HepG2 (cell line): ENCODE measurements at regions not wholly inside any gene's neighbourhood (a gene's known extent, or its start where the extent isn't known, plus 50 kb on each side); places are given as distances from the start of the nearest gene placed in this dataset.

Experiments
- ATAC-seq: fragments of 200-7000 bp; cut with Tn5 transposase; 3 replicates; pipeline ENCODE4 v1.9.1; 2020; ENCODE audit warnings: mild to moderate bottlenecking, moderate library complexity
- BruUV-seq: library from RNA; stranded (reverse); fragments of 400-500 nt; replicated peaks from 2 replicates; lab custom pipeline; 2021; lab: Mats Ljungman, UMichigan
- CTCF ChIA-PET: fragments of 300-600 bp; formaldehyde crosslinking; extraction: SDS; loops from one replicate; lab custom pipeline; 2021; ENCODE audit warnings: low total read pairs, inconsistent platforms, low intra/inter-chr PET ratio; lab: Yijun Ruan, JAX
- POLR2A ChIA-PET: fragments of 350-600 bp; sonication (Branson Sonifier 250); formaldehyde crosslinking; loops from one replicate; lab custom pipeline; 2020; ENCODE audit warnings: antibody characterized with exemption, inconsistent platforms; lab: Yijun Ruan, JAX
- DNase-seq: peaks from one replicate; pipeline ENCODE4 v3.0.0-alpha.2; 2015; ENCODE audit warnings: low spot score
- FAIRE-seq: peaks from 3 replicates; lab custom pipeline; 2011; peaks lifted over from hg19 to GRCh38; lab: Jason Lieb, UNC
- H2AFZ ChIP-seq: one replicate; pipeline ENCODE4 v1.6.1; 2011; ENCODE audit warnings: low read length, inconsistent platforms
- H3K27ac ChIP-seq: fragments of 300-600 bp; 3 replicates; pipeline ENCODE4 v1.8.0; 2011; ENCODE audit warnings: mixed run types, mild to moderate bottlenecking, mixed read lengths, low read length, inconsistent platforms; ENCODE audit not compliant: insufficient read depth; ENCODE audit errors: extremely low read length
- H3K27me3 ChIP-seq, 2 experiments: fragments of 200-600 bp in 1 of 2; 2 replicates in 1 of 2; 3 replicates in 1 of 2; pipeline versions ENCODE4 v1.6.0 to v1.8.0; 2011; ENCODE audit warnings: low read length in 2 of 2, mild to moderate bottlenecking in 2 of 2, moderate library complexity in 2 of 2, inconsistent platforms in 1 of 2; ENCODE audit not compliant: insufficient read depth in 2 of 2, control insufficient read depth in 1 of 2
- H3K36me3 ChIP-seq, 2 experiments: fragments of 200-600 bp in 1 of 2; replicated peaks in 1 of 2; 2 replicates in 1 of 2; 3 replicates in 1 of 2; pipeline versions ENCODE4 v1.5.1 to v1.8.0; 2011; ENCODE audit warnings: low read length in 2 of 2, inconsistent platforms in 1 of 2; ENCODE audit not compliant: insufficient read depth in 2 of 2, control insufficient read depth in 1 of 2
- H3K4me1 ChIP-seq: 2 replicates; pipeline ENCODE4 v1.5.1; 2012; ENCODE audit warnings: low read length, inconsistent platforms; ENCODE audit not compliant: insufficient read depth
- H3K4me2 ChIP-seq: 2 replicates; pipeline ENCODE4 v1.6.0; 2011; ENCODE audit warnings: low read depth, low read length, inconsistent platforms
- H3K4me3 ChIP-seq, 3 experiments: fragments of 200-600 bp in 1 of 3; sonication (generic), shearing (Covaris generic) in 1 of 3; replicated peaks in 1 of 3; 2 replicates each; pipeline ENCODE4 v1.5.1; 2011 to 2016; ENCODE audit warnings: low read length in 3 of 3, inconsistent platforms in 2 of 3, low read depth in 2 of 3, mild to moderate bottlenecking in 2 of 3, control low read depth in 1 of 3, mixed read lengths in 1 of 3; ENCODE audit not compliant: insufficient read depth in 1 of 3
- H3K79me2 ChIP-seq: one replicate; pipeline ENCODE4 v1.6.1; 2011; ENCODE audit warnings: low read length, inconsistent platforms; ENCODE audit not compliant: insufficient read depth
- H3K9ac ChIP-seq: 2 replicates; pipeline ENCODE4 v1.6.0; 2011; ENCODE audit warnings: mild to moderate bottlenecking, low read depth, low read length, inconsistent platforms; ENCODE audit not compliant: insufficient read depth
- H3K9me3 ChIP-seq: 2 replicates; pipeline ENCODE4 v1.5.1; 2012; ENCODE audit warnings: mild to moderate bottlenecking, low read length
- H4K20me1 ChIP-seq: 2 replicates; pipeline ENCODE4 v1.6.0; 2011; ENCODE audit warnings: inconsistent platforms, mild to moderate bottlenecking, low read length, moderate library complexity; ENCODE audit not compliant: insufficient read depth
- ATF7 ChIP-seq, 2 experiments: fragments of 450-650 bp in 1 of 2; sonication (generic) in 1 of 2; formaldehyde crosslinking in 1 of 2; IDR thresholded peaks; 2 replicates each; pipeline versions ENCODE4 v1.4.0 to v1.6.1; 2016 to 2020; ENCODE audit warnings: antibody characterized with exemption in 1 of 2, mild to moderate bottlenecking in 1 of 2, missing genetic modification reagents in 1 of 2
- CENPX ChIP-seq: sonication (generic); formaldehyde crosslinking; IDR thresholded peaks from 2 replicates; pipeline ENCODE4 v1.9.0; 2021; ENCODE audit warnings: mild to moderate bottlenecking, missing genetic modification reagents, moderate library complexity
- DR1 ChIP-seq: sonication (generic); formaldehyde crosslinking; IDR thresholded peaks from 2 replicates; pipeline ENCODE4 v1.8.0; 2021; ENCODE audit warnings: mild to moderate bottlenecking, missing genetic modification reagents, inconsistent platforms
- EED ChIP-seq: sonication (generic); formaldehyde crosslinking; IDR thresholded peaks from 2 replicates; pipeline ENCODE4 v1.5.0; 2020; ENCODE audit warnings: mild to moderate bottlenecking, missing genetic modification reagents
- GFI1 ChIP-seq: sonication (generic); formaldehyde crosslinking; IDR thresholded peaks from 2 replicates; pipeline ENCODE4 v1.5.0; 2020; ENCODE audit warnings: missing genetic modification reagents, mild to moderate bottlenecking, borderline replicate concordance
- IKZF1 ChIP-seq: fragments of 450-650 bp; IDR thresholded peaks from 2 replicates; pipeline ENCODE4 v1.7.1; 2016
- MBNL3 ChIP-seq: fragments of 250-450 bp; sonication (Bioruptor Pico); conservative IDR thresholded peaks from 2 replicates; pipeline ENCODE4 v1.8.0; 2022; ENCODE audit warnings: mild to moderate bottlenecking, inconsistent platforms
- MYNN ChIP-seq: sonication (generic); formaldehyde crosslinking; IDR thresholded peaks from 2 replicates; pipeline ENCODE4 v1.4.0; 2020; ENCODE audit warnings: mild to moderate bottlenecking, low read depth, missing genetic modification reagents
- NFYC ChIP-seq: IDR thresholded peaks from 2 replicates; pipeline ENCODE4 v1.6.1; 2016; ENCODE audit warnings: missing genetic modification reagents, missing compliant biosample characterization
- NR3C1 ChIP-seq: sonication (generic); formaldehyde crosslinking; IDR thresholded peaks from 2 replicates; pipeline ENCODE4 v1.4.0; 2020; ENCODE audit warnings: missing genetic modification reagents
- PRPF4 ChIP-seq: fragments of 200-400 bp; formaldehyde crosslinking; IDR thresholded peaks from 2 replicates; pipeline ENCODE4 v1.6.1; 2016; ENCODE audit warnings: low read length, low read depth; ENCODE audit not compliant: poor library complexity, severe bottlenecking
- PTBP1 ChIP-seq: fragments of 200-400 bp; formaldehyde crosslinking; IDR thresholded peaks from 2 replicates; pipeline ENCODE4 v1.6.1; 2018; ENCODE audit warnings: low read length, low read depth; ENCODE audit not compliant: poor library complexity, severe bottlenecking
- RAD21 ChIP-seq: fragments of 450-650 bp; formaldehyde crosslinking; IDR thresholded peaks from 2 replicates; pipeline ENCODE4 v1.5.0; 2020; ENCODE audit warnings: mild to moderate bottlenecking
- SP5 ChIP-seq: IDR thresholded peaks from 2 replicates; pipeline ENCODE4 v1.6.1; 2016; ENCODE audit warnings: low read depth, borderline replicate concordance
- STAT5B ChIP-seq: sonication (generic); formaldehyde crosslinking; IDR thresholded peaks from 2 replicates; pipeline ENCODE4 v1.4.0; 2020; ENCODE audit warnings: missing genetic modification reagents
- U2AF1 ChIP-seq: fragments of 200-400 bp; formaldehyde crosslinking; optimal IDR thresholded peaks from 2 replicates; pipeline ENCODE3; 2017; ENCODE audit warnings: mild to moderate bottlenecking, low read depth, low read length
- ZFP90 ChIP-seq: sonication (generic); formaldehyde crosslinking; IDR thresholded peaks from 2 replicates; pipeline ENCODE4 v1.8.0; 2022; ENCODE audit warnings: missing genetic modification reagents, mild to moderate bottlenecking, inconsistent platforms, borderline replicate concordance
- ZKSCAN5 ChIP-seq: sonication (generic); formaldehyde crosslinking; IDR thresholded peaks from 2 replicates; pipeline ENCODE4 v1.5.1; 2020; ENCODE audit warnings: mild to moderate bottlenecking, missing genetic modification reagents
- ZNF20 ChIP-seq: sonication (generic); formaldehyde crosslinking; IDR thresholded peaks from 2 replicates; pipeline ENCODE4 v1.4.0; 2020; ENCODE audit warnings: mild to moderate bottlenecking, moderate library complexity, missing genetic modification reagents
- ZNF850 ChIP-seq: sonication (generic); formaldehyde crosslinking; conservative IDR thresholded peaks from 2 replicates; pipeline ENCODE4 v1.9.0; 2021; ENCODE audit warnings: mild to moderate bottlenecking, missing genetic modification reagents
- ZNF891 ChIP-seq: sonication (generic); formaldehyde crosslinking; IDR thresholded peaks from 2 replicates; pipeline ENCODE4 v1.5.0; 2020; ENCODE audit warnings: mild to moderate bottlenecking, missing genetic modification reagents
- WGBS: methylation state at CpG from one replicate; pipeline ENCODE4 v1.1.6; 2017; ENCODE audit warnings: low lambda C conversion rate; 5-methylcytosine and 5-hydroxymethylcytosine counted together
- in situ Hi-C: cut with HindIII; loops from 2 replicates; pipeline ENCODE4 v1.10.0; 2017; ENCODE audit warnings: low pct_unique_long_range_greater_than_20kb; ENCODE audit not compliant: extremely low pct_ligation_motif_present
- intact Hi-C: fragments of 100-400 bp; cut with micrococcal nuclease; formaldehyde crosslinking; loops from one replicate; pipeline ENCODE4 v1.10.0; 2022; ENCODE audit not compliant: unreplicated experiment

DNA sequence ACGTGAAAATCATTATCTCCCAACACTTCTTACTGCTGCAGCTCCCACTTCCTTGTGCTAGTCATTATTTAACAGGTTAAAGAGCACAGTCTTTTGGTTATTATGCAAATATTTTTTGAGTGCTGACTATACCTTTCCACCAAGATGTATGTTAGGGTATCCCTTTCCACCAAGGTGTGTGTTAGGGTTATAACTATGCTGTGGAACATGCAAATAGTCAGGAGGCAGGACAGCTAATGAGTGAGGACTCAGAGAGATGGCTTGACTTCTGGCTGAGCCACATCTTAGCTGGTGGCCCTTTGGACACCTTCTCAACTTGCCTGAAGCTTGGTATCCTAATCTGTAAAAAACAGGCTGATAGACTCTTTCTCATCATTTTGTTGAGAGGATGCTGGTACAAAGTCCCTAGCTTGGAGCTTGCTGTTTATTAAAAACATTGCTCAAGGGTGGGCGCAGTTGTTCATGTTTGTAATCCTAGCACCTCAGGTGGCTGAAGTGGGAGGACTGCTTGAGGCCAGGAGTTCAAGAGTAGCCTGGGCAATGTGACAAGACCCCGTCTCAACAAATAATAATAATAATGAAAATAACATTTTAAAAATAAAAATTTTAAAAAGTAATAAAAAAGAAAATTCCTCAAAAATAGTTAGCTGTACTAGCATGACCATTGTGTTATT lies 160.5 kb upstream of the ADAMTS9 start:
- no peak for ATAC-seq

DNA sequence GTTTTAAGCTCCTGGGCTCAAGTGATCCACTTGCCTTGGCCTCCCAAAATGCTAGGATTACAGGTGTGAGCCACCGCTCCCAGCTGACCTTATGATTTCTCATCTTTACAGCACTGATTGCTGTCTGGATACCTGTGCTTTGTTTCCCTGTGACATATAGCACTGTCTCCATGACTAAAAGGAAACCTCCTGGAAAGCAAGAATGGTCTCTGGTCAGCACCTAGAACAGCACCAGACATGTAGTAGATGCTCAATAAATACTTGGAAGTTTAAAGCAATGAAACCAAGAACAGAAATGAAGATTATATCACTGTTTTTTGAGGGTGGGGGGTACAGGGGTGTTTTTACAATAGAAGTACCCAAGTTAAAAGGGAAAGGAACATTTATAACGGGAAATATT lies 156.8 kb upstream of the ADAMTS9 start:
- no peaks in the 10 kb centered on the region; a peak in 1 of 5 replicates for H3K27me3 ChIP-seq
- no peaks in the 10 kb centered on the region for H3K79me2 ChIP-seq
- no peak overlapping the region for H3K4me2 ChIP-seq
- H2AFZ ChIP-seq: no peak overlapping the region
- ChIA-PET POLR2A (no interaction called here), CTCF (no interaction called here)
- WGBS: 50% methylated on average over 2 of the region's 2 CpGs
- H3K4me3 ChIP-seq: no peak overlapping the region
- intact Hi-C loops (no loop called here), in situ Hi-C loops (no loop called here)
- no peaks in the 10 kb centered on the region for H3K4me1 ChIP-seq
- BruUV-seq: no TSS peak
- ATAC-seq (no peak), DNase-seq (no peak), FAIRE-seq (no peak)
- H3K27ac ChIP-seq: no peak overlapping the region
- no peaks in the 10 kb centered on the region for H4K20me1 ChIP-seq
- no peak overlapping the region for H3K9ac ChIP-seq
- H3K9me3 ChIP-seq: no peaks in the 10 kb centered on the region
- no peaks in the 10 kb centered on the region for H3K36me3 ChIP-seq
- TF ChIP-seq ATF7 (IDR thresholded peaks at IDR 0.05) (no peak), ATF7 (CRISPR knock-in tag; IDR thresholded peaks at IDR 0.05) (no peak), ZNF20 (CRISPR knock-in tag) (no peak), CENPX (CRISPR knock-in tag) (no peak), MBNL3 (CRISPR knock-in tag) (no peak), NFYC (CRISPR knock-in tag) (no peak), PTBP1 (no peak), GFI1 (no peak), ZFP90 (CRISPR knock-in tag) (no peak), NR3C1 (no peak), EED (no peak), STAT5B (CRISPR knock-in tag) (no peak), IKZF1 (no peak), ZNF891 (CRISPR knock-in tag) (no peak), SP5 (CRISPR knock-in tag) (no peak), ZKSCAN5 (no peak), U2AF1 (no peak), MYNN (CRISPR knock-in tag) (no peak)

More for the DNA sequence above, 160.5 kb upstream of the ADAMTS9 start:
- no peaks in the 10 kb centered on the region for H3K36me3 ChIP-seq
- H3K9me3 ChIP-seq: no peaks in the 10 kb centered on the region
- no peak overlapping the region for H3K4me2 ChIP-seq
- 44% methylated on average over 3 of the region's 3 CpGs for WGBS
- intact Hi-C loops: no loop called here
- DNase-seq (no peak), FAIRE-seq (no peak)
- CTCF ChIA-PET: no interaction called here
- H3K79me2 ChIP-seq: no peaks in the 10 kb centered on the region
- no peak overlapping the region for H3K27ac ChIP-seq
- H4K20me1 ChIP-seq: no peaks in the 10 kb centered on the region
- no peak overlapping the region for H3K4me3 ChIP-seq
- no TSS peak for BruUV-seq
- TF ChIP-seq DR1 (CRISPR knock-in tag): no peak
- no peak for TF ChIP-seq RAD21
- TF ChIP-seq ZNF850 (CRISPR knock-in tag): no peak
- no peak for TF ChIP-seq PRPF4
- no peak overlapping the region for H2AFZ ChIP-seq
- POLR2A ChIA-PET: no interaction called here
- in situ Hi-C loops: no loop called here
- no peaks in the 10 kb centered on the region; a peak in 1 of 5 replicates for H3K27me3 ChIP-seq
- H3K9ac ChIP-seq: no peak overlapping the region
- no peaks in the 10 kb centered on the region for H3K4me1 ChIP-seq
